Endodermal cell (in vitro differentiated cells): ENCODE measurements at regions not wholly inside any gene's neighbourhood (a gene's known extent, or its start where the extent isn't known, plus 50 kb on each side); places are given as distances from the start of the nearest gene placed in this dataset.

Experiments
- DNase-seq: peaks from one replicate; pipeline ENCODE4 v3.0.0-alpha.2; 2017
- H3K27ac ChIP-seq: 2 replicates; pipeline ENCODE4 v1.5.1; 2013; ENCODE audit warnings: mild to moderate bottlenecking, low read depth, low read length, moderate library complexity
- H3K27me3 ChIP-seq: 2 replicates; pipeline ENCODE4 v1.6.1; 2013; ENCODE audit warnings: mild to moderate bottlenecking, low read length, moderate library complexity; ENCODE audit not compliant: insufficient read depth, control insufficient read depth, poor library complexity, severe bottlenecking
- H3K36me3 ChIP-seq: 2 replicates; pipeline ENCODE4 v1.7.0; 2013; ENCODE audit warnings: mild to moderate bottlenecking, low read length, moderate library complexity; ENCODE audit not compliant: control insufficient read depth, insufficient read depth
- H3K4me1 ChIP-seq: one replicate; pipeline ENCODE4 v1.7.0; 2013; ENCODE audit warnings: low read length; ENCODE audit not compliant: control insufficient read depth, insufficient read depth
- H3K4me3 ChIP-seq: 2 replicates; pipeline ENCODE4 v1.5.1; 2013; ENCODE audit warnings: mild to moderate bottlenecking, low read length, moderate library complexity
- H3K9ac ChIP-seq: 2 replicates; pipeline ENCODE4 v1.6.1; 2013; ENCODE audit warnings: mild to moderate bottlenecking, low read length, moderate library complexity; ENCODE audit not compliant: poor library complexity, severe bottlenecking; ENCODE audit errors: extremely low read depth
- H3K9me3 ChIP-seq: 2 replicates; pipeline ENCODE4 v1.6.1; 2013; ENCODE audit warnings: mild to moderate bottlenecking, low read length, moderate library complexity; ENCODE audit not compliant: control insufficient read depth
- H3K27ac Mint-ChIP-seq: 2 replicates; pipeline ENCODE4 v1.8.0; 2020; ENCODE audit warnings: mixed read lengths
- H3K27me3 Mint-ChIP-seq: 2 replicates; pipeline ENCODE4 v1.8.0; 2021; ENCODE audit warnings: mild to moderate bottlenecking, mixed read lengths; ENCODE audit not compliant: insufficient read depth
- H3K36me3 Mint-ChIP-seq: 2 replicates; pipeline ENCODE4 v1.8.0; 2020; ENCODE audit warnings: low read depth, mixed read lengths
- H3K4me1 Mint-ChIP-seq: 2 replicates; pipeline ENCODE4 v1.8.0; 2020; ENCODE audit warnings: mixed read lengths
- H3K4me3 Mint-ChIP-seq: 2 replicates; pipeline ENCODE4 v1.8.0; 2020; ENCODE audit warnings: mild to moderate bottlenecking, moderate library complexity, mixed read lengths
- H3K9me3 Mint-ChIP-seq: 2 replicates; pipeline ENCODE4 v1.8.0; 2020; ENCODE audit warnings: mild to moderate bottlenecking, mixed read lengths
- CTCF ChIP-seq: fragments of 200-600 bp; sonication (generic); conservative IDR thresholded peaks from 2 replicates; pipeline ENCODE4 v1.5.0; 2021; ENCODE audit warnings: antibody characterized with exemption, mild to moderate bottlenecking
- WGBS, 2 experiments: methylation state at CpG; one replicate each; pipeline versions ENCODE4 v1.1.5 to v1.1.7; 2013; ENCODE audit warnings: missing lambda C conversion rate in 2 of 2, mixed read lengths in 1 of 2; ENCODE audit not compliant: insufficient coverage in 1 of 2, insufficient read length in 1 of 2; 5-methylcytosine and 5-hydroxymethylcytosine counted together

GRCh38 chr2:57885742-57886141 lies 160.9 kb upstream of the VRK2 start:
- no peaks in the 10 kb centered on the region for H3K27me3 Mint-ChIP-seq
- Histone ChIP-seq H3K36me3 (no peaks in the 10 kb centered on the region), H3K27ac (no peak overlapping the region), H3K9me3 (no peaks in the 10 kb centered on the region), H3K4me3 (no peak overlapping the region), H3K9ac (no peak overlapping the region), H3K27me3 (no peaks in the 10 kb centered on the region), H3K4me1 (no peaks in the 10 kb centered on the region)
- H3K9me3 Mint-ChIP-seq = no peaks in the 10 kb centered on the region
- TF ChIP-seq CTCF = no peak
- H3K4me3 Mint-ChIP-seq = no peak overlapping the region
- H3K36me3 Mint-ChIP-seq = no peaks in the 10 kb centered on the region
- no peak overlapping the region for H3K27ac Mint-ChIP-seq
- peaks cover 1% of the 10 kb centered on the region for H3K4me1 Mint-ChIP-seq
- DNase-seq = no peak

- no peaks in the 10 kb centered on the region for H3K27me3 Mint-ChIP-seq
- H3K27ac Mint-ChIP-seq = no peak overlapping the region
- H3K36me3 Mint-ChIP-seq = no peaks in the 10 kb centered on the region
- no peaks in the 10 kb centered on the region for H3K4me1 Mint-ChIP-seq
- no peaks in the 10 kb centered on the region for H3K9me3 Mint-ChIP-seq
- H3K9me3 ChIP-seq = no peaks in the 10 kb centered on the region
- DNase-seq = no peak
- H3K4me3 Mint-ChIP-seq = no peak overlapping the region
- H3K27ac ChIP-seq = no peak overlapping the region
- H3K27me3 ChIP-seq = no peaks in the 10 kb centered on the region
- no peak overlapping the region for H3K9ac ChIP-seq
- 88 to 94% methylated on average over 8 to 13 of the region's 13 CpGs for WGBS, 2 experiments
- no peak overlapping the region for H3K4me3 ChIP-seq
- no peak for TF ChIP-seq CTCF
- H3K4me1 ChIP-seq = no peaks in the 10 kb centered on the region
- no peaks in the 10 kb centered on the region for H3K36me3 ChIP-seq
Observed at GRCh38 chr2:57886161-57886786, 160.3 kb upstream of the VRK2 start.

GRCh38 chr2:57888463-57888862 lies 158.1 kb upstream of the VRK2 start:
- WGBS, 2 experiments = 91% methylated on average over 3 of the region's 3 CpGs; no CpG with 5 or more reads in 1 of the 2 experiments
- DNase-seq = no peak
- H3K9me3 Mint-ChIP-seq = no peaks in the 10 kb centered on the region
- H3K4me3 ChIP-seq = no peak overlapping the region
- no peak overlapping the region for H3K27ac ChIP-seq
- H3K36me3 ChIP-seq = no peaks in the 10 kb centered on the region
- H3K27me3 Mint-ChIP-seq = no peaks in the 10 kb centered on the region
- TF ChIP-seq CTCF = no peak
- H3K4me3 Mint-ChIP-seq = no peak overlapping the region
- H3K9ac ChIP-seq = no peak overlapping the region
- no peaks in the 10 kb centered on the region for H3K27me3 ChIP-seq
- H3K27ac Mint-ChIP-seq = no peak overlapping the region
- no peaks in the 10 kb centered on the region for H3K4me1 Mint-ChIP-seq
- no peaks in the 10 kb centered on the region for H3K36me3 Mint-ChIP-seq
- no peaks in the 10 kb centered on the region for H3K9me3 ChIP-seq
- H3K4me1 ChIP-seq = no peaks in the 10 kb centered on the region
